HCT116 (cell line): ENCODE measurements at regions not wholly inside any gene's neighbourhood (a gene's known extent, or its start where the extent isn't known, plus 50 kb on each side); places are given as distances from the start of the nearest gene placed in this dataset.

Experiments
- ATAC-seq: fragments of 200-7000 bp; cut with Tn5 transposase; 2 replicates; pipeline ENCODE4 v1.9.1; 2020; ENCODE audit warnings: mild to moderate bottlenecking, moderate library complexity
- BruUV-seq: library from RNA; stranded (reverse); fragments of 400-500 nt; replicated peaks from 2 replicates; lab custom pipeline; 2021; lab: Mats Ljungman, UMichigan
- CTCF ChIA-PET: fragments of 300-600 bp; sonication (Branson Sonifier 250); formaldehyde crosslinking; loops from one replicate; lab custom pipeline; 2021; ENCODE audit warnings: antibody characterized with exemption; lab: Charles Lee
- POLR2A ChIA-PET: fragments of 300-600, 350-600 bp; sonication (Branson Sonifier 250); formaldehyde crosslinking; loops from one replicate; lab custom pipeline; 2021; ENCODE audit warnings: antibody characterized with exemption; lab: Charles Lee
- RAD21 ChIA-PET, 2 experiments: fragments of 300-600 bp; sonication (Branson Sonifier 250); formaldehyde crosslinking; loops; one replicate each; lab custom pipeline; 2023; ENCODE audit warnings: low total read pairs in 2 of 2; ENCODE audit not compliant: uncharacterized antibody in 2 of 2, unreplicated experiment in 2 of 2, low non-redundant PET in 1 of 2; lab: Charles Lee
- DNase-seq: peaks from one replicate; pipeline ENCODE4 v3.0.0-alpha.2; 2010; ENCODE audit warnings: low read depth, low spot score
- H2AFZ ChIP-seq: fragments of 200-600 bp; shearing (Covaris generic), sonication (generic); 2 replicates; pipeline ENCODE4 v1.6.1; 2017; ENCODE audit warnings: low read depth, mixed run types, mixed read lengths, antibody characterized with exemption, low read length; ENCODE audit not compliant: poor library complexity, severe bottlenecking
- H3K27ac ChIP-seq: 2 replicates; pipeline ENCODE4 v1.5.1; 2012; ENCODE audit warnings: low read depth, low read length
- H3K27me3 ChIP-seq: fragments of 200-600 bp; sonication (generic); 2 replicates; pipeline ENCODE4 v1.6.1; 2016; ENCODE audit warnings: mixed run types, low read length, mixed read lengths; ENCODE audit not compliant: insufficient read depth
- H3K36me3 ChIP-seq, 2 experiments: fragments of 200-500 bp in 1 of 2; fragments of 200-600 bp in 1 of 2; sonication (Bioruptor generic) in 1 of 2; sonication (generic) in 1 of 2; 2 replicates each; pipeline versions ENCODE4 v1.5.1 to v1.6.1; 2014 to 2016; ENCODE audit warnings: low read length in 2 of 2, inconsistent platforms in 1 of 2, mixed read lengths in 1 of 2, mixed run types in 1 of 2; ENCODE audit not compliant: insufficient read depth in 2 of 2, control insufficient read depth in 1 of 2
- H3K4me1 ChIP-seq, 2 experiments: fragments of 200-600 bp in 1 of 2; sonication (generic) in 1 of 2; 2 replicates each; pipeline versions ENCODE4 v1.5.1 to v1.6.1; 2012 to 2017; ENCODE audit warnings: low read length in 2 of 2, inconsistent platforms in 1 of 2, mild to moderate bottlenecking in 1 of 2, mixed read lengths in 1 of 2, mixed run types in 1 of 2, moderate library complexity in 1 of 2; ENCODE audit not compliant: insufficient read depth in 2 of 2, control insufficient read depth in 1 of 2
- H3K4me2 ChIP-seq: fragments of 200-600 bp; sonication (generic); 2 replicates; pipeline ENCODE4 v1.6.1; 2017; ENCODE audit warnings: mixed run types, low read length, mixed read lengths
- H3K4me3 ChIP-seq, 2 experiments: fragments of 200-600 bp in 1 of 2; sonication (generic) in 1 of 2; replicated peaks in 1 of 2; 2 replicates each; pipeline ENCODE4 v1.5.1; 2011 to 2016; ENCODE audit warnings: low read length in 2 of 2, control low read depth in 1 of 2, low read depth in 1 of 2, mild to moderate bottlenecking in 1 of 2, mixed read lengths in 1 of 2, mixed run types in 1 of 2
- H3K79me2 ChIP-seq: fragments of 200-600 bp; sonication (generic); 2 replicates; pipeline ENCODE4 v1.6.1; 2017; ENCODE audit warnings: mild to moderate bottlenecking, mixed run types, low read length, moderate library complexity, mixed read lengths; ENCODE audit not compliant: insufficient read depth
- H3K9ac ChIP-seq: fragments of 200-600 bp; sonication (generic); 2 replicates; pipeline ENCODE4 v1.6.1; 2016; ENCODE audit warnings: low read length, mixed read lengths
- H3K9me2 ChIP-seq: fragments of 200-600 bp; sonication (generic), shearing (Covaris generic); 2 replicates; pipeline ENCODE4 v1.6.1; 2017; ENCODE audit warnings: mixed run types, mild to moderate bottlenecking, moderate library complexity; ENCODE audit not compliant: insufficient read depth
- H3K9me3 ChIP-seq, 2 experiments: fragments of 200-500 bp in 1 of 2; fragments of 200-600 bp in 1 of 2; sonication (Bioruptor generic) in 1 of 2; sonication (generic) in 1 of 2; 2 replicates each; pipeline ENCODE4 v1.6.1; 2014 to 2017; ENCODE audit warnings: low read length in 2 of 2, mixed read lengths in 2 of 2, inconsistent platforms in 1 of 2, low read depth in 1 of 2, mild to moderate bottlenecking in 1 of 2, mixed run types in 1 of 2, moderate library complexity in 1 of 2; ENCODE audit not compliant: control insufficient read depth in 1 of 2, insufficient read depth in 1 of 2
- H4K20me1 ChIP-seq: fragments of 200-600 bp; sonication (generic), shearing (Covaris generic); 2 replicates; pipeline ENCODE4 v1.6.1; 2017; ENCODE audit warnings: mixed run types, mild to moderate bottlenecking, moderate library complexity; ENCODE audit not compliant: insufficient read depth
- CBX3 ChIP-seq: IDR thresholded peaks from 2 replicates; pipeline ENCODE4 v1.6.1; 2012; ENCODE audit warnings: low read depth
- CEBPB ChIP-seq: IDR thresholded peaks from 2 replicates; pipeline ENCODE4 v1.6.1; 2012; ENCODE audit warnings: low read depth
- EGR1 ChIP-seq: IDR thresholded peaks from 2 replicates; pipeline ENCODE4 v1.6.1; 2012; ENCODE audit warnings: low read depth
- ELF1 ChIP-seq: IDR thresholded peaks from 2 replicates; pipeline ENCODE4 v1.6.1; 2012; ENCODE audit warnings: low read depth, borderline replicate concordance
- EZH2 ChIP-seq: fragments of 200-600 bp; sonication (generic); IDR thresholded peaks from 2 replicates; pipeline ENCODE4 v1.6.1; 2017; ENCODE audit warnings: antibody characterized with exemption, mixed run types
- EZH2phosphoT487 ChIP-seq: fragments of 200-600 bp; IDR thresholded peaks from 2 replicates; pipeline ENCODE4 v1.6.1; 2018; ENCODE audit warnings: antibody characterized with exemption, borderline replicate concordance
- FOSL1 ChIP-seq: IDR thresholded peaks from 2 replicates; pipeline ENCODE4 v1.6.1; 2012; ENCODE audit warnings: low read depth
- JUND ChIP-seq: IDR thresholded peaks from 2 replicates; pipeline ENCODE4 v1.6.1; 2012
- POLR2A ChIP-seq: IDR thresholded peaks from 2 replicates; pipeline ENCODE4 v1.7.0; 2011; ENCODE audit warnings: borderline replicate concordance; ENCODE audit not compliant: insufficient read depth, insufficient read length; ENCODE audit errors: extremely low read depth
- RAD21 ChIP-seq: IDR thresholded peaks from 2 replicates; pipeline ENCODE4 v1.6.1; 2012; ENCODE audit warnings: low read depth, mild to moderate bottlenecking
- SIN3A ChIP-seq: IDR thresholded peaks from 2 replicates; pipeline ENCODE4 v1.6.1; 2012; ENCODE audit warnings: low read depth
- SP1 ChIP-seq: IDR thresholded peaks from 2 replicates; pipeline ENCODE4 v1.6.1; 2012; ENCODE audit warnings: low read depth
- SRF ChIP-seq: IDR thresholded peaks from 2 replicates; pipeline ENCODE4 v1.6.1; 2012; ENCODE audit warnings: low read depth
- TCF7L2 ChIP-seq: IDR thresholded peaks from 2 replicates; pipeline ENCODE4 v1.7.0; 2011; ENCODE audit warnings: borderline replicate concordance, inconsistent platforms; ENCODE audit not compliant: insufficient read depth, insufficient read length; ENCODE audit errors: extremely low read depth
- YY1 ChIP-seq: IDR thresholded peaks from 2 replicates; pipeline ENCODE4 v1.6.1; 2011; ENCODE audit warnings: low read length, low read depth, moderate library complexity, mild to moderate bottlenecking; ENCODE audit not compliant: insufficient replicate concordance; ENCODE audit errors: extremely low read depth
- ZBTB33 ChIP-seq: IDR thresholded peaks from 2 replicates; pipeline ENCODE4 v1.6.1; 2011; ENCODE audit warnings: mild to moderate bottlenecking, low read length, moderate library complexity; ENCODE audit not compliant: insufficient replicate concordance; ENCODE audit errors: extremely low read depth
- ZFX ChIP-seq: fragments of 450-650 bp; IDR thresholded peaks from 2 replicates; pipeline ENCODE4 v1.6.1; 2017
- ZNF274 ChIP-seq: fragments of 200-500 bp; sonication (Bioruptor generic); IDR thresholded peaks from 2 replicates; pipeline ENCODE4 v1.6.1; 2014; ENCODE audit warnings: mild to moderate bottlenecking, low read depth, low read length, inconsistent platforms
- intact Hi-C: fragments of 100-400 bp; cut with micrococcal nuclease; formaldehyde crosslinking; loops from 2 replicates; pipeline ENCODE4 v1.10.0; 2022
- TF ChIP-seq, protein P1 (sequence below), 3 experiments: fragments of 200-600 bp in 1 of 3; sonication (generic) in 1 of 3; IDR thresholded peaks in 2 of 3; conservative IDR thresholded peaks in 1 of 3; 2 replicates each; pipeline ENCODE4 v1.5.1; 2012 to 2017; ENCODE audit warnings: low read depth in 2 of 3, low read length in 2 of 3, antibody characterized with exemption in 1 of 3, borderline replicate concordance in 1 of 3, control low read depth in 1 of 3, mild to moderate bottlenecking in 1 of 3, mixed read lengths in 1 of 3, mixed run types in 1 of 3, moderate library complexity in 1 of 3; ENCODE audit not compliant: insufficient read depth in 1 of 3

- BruUV-seq, result no TSS peak
- ChIA-PET RAD21 (no interaction called here), POLR2A (no interaction called here), CTCF (no interaction called here)
- no peak for TF ChIP-seq ZBTB33
- TF ChIP-seq JUND, result no peak
- TF ChIP-seq EZH2phosphoT487, result no peak
- no peak for TF ChIP-seq EZH2
- TF ChIP-seq RAD21, result no peak
- TF ChIP-seq SRF, result no peak
- TF ChIP-seq CEBPB, result no peak
- no peak for TF ChIP-seq ELF1
- TF ChIP-seq ZNF274, result no peak
- TF ChIP-seq FOSL1, result no peak
- TF ChIP-seq YY1, result no peak
- TF ChIP-seq SP1, result no peak
- TF ChIP-seq, protein P1, sequence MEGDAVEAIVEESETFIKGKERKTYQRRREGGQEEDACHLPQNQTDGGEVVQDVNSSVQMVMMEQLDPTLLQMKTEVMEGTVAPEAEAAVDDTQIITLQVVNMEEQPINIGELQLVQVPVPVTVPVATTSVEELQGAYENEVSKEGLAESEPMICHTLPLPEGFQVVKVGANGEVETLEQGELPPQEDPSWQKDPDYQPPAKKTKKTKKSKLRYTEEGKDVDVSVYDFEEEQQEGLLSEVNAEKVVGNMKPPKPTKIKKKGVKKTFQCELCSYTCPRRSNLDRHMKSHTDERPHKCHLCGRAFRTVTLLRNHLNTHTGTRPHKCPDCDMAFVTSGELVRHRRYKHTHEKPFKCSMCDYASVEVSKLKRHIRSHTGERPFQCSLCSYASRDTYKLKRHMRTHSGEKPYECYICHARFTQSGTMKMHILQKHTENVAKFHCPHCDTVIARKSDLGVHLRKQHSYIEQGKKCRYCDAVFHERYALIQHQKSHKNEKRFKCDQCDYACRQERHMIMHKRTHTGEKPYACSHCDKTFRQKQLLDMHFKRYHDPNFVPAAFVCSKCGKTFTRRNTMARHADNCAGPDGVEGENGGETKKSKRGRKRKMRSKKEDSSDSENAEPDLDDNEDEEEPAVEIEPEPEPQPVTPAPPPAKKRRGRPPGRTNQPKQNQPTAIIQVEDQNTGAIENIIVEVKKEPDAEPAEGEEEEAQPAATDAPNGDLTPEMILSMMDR (IDR thresholded peaks at IDR 0.05 in 2 of 3, conservative IDR thresholded peaks at IDR 0.05 in 1 of 3; ENCODE audit: borderline replicate concordance in 1 of 3, insufficient read depth in 1 of 3, low read depth in 2 of 3, low read length in 2 of 3), result no peak
- no peak for TF ChIP-seq TCF7L2
- TF ChIP-seq ZFX, result no peak
- TF ChIP-seq SIN3A, result no peak
- TF ChIP-seq CBX3, result no peak
- TF ChIP-seq POLR2A, result no peak
- no peak for TF ChIP-seq EGR1
- Histone ChIP-seq H2AFZ (no peak overlapping the region), H3K36me3 (no peaks in the 10 kb centered on the region), H3K9me2 (no peaks in the 10 kb centered on the region), H3K27me3 (no peaks in the 10 kb centered on the region), H3K9me3 (no peaks in the 10 kb centered on the region), H3K9ac (no peak overlapping the region), H3K4me2 (no peak overlapping the region), H3K4me1 (peaks cover 7 to 16% of the 10 kb centered on the region in 2 experiments; a peak in 3 of 4 replicates), H3K79me2 (no peaks in the 10 kb centered on the region), H3K27ac (no peak overlapping the region), H4K20me1 (no peaks in the 10 kb centered on the region), H3K4me3 (no peak overlapping the region)
- intact Hi-C loops, result no loop called here
- DNase-seq (no peak), ATAC-seq (no peak)
Observed at GRCh38 chr12:76234741-76235140, 113.5 kb downstream of the BBS10 start.
